GM12878 (cell line): ENCODE measurements at regions not wholly inside any gene's neighbourhood (a gene's known extent, or its start where the extent isn't known, plus 50 kb on each side); places are given as distances from the start of the nearest gene placed in this dataset.

Experiments
- ATAC-seq: fragments of 200-7000 bp; cut with Tn5 transposase; 3 replicates; pipeline ENCODE4 v1.9.1; 2020; ENCODE audit warnings: mild to moderate bottlenecking, moderate library complexity
- BruUV-seq: library from RNA; stranded (reverse); fragments of 400-500 nt; replicated peaks from 2 replicates; lab custom pipeline; 2021; lab: Mats Ljungman, UMichigan
- CTCF ChIA-PET: fragments of 300-600 bp; sonication (Branson Sonifier 250); formaldehyde crosslinking; extraction: SDS; loops from one replicate; lab custom pipeline; 2021; ENCODE audit warnings: inconsistent platforms; lab: Yijun Ruan, JAX
- POLR2A ChIA-PET: fragments of 350-600 bp; formaldehyde crosslinking; extraction: SDS; loops from one replicate; lab custom pipeline; 2021; ENCODE audit warnings: inconsistent platforms; lab: Charles Lee
- RAD21 ChIA-PET: fragments of 300-600 bp; sonication (Branson Sonifier 250); formaldehyde crosslinking; loops from one replicate; lab custom pipeline; 2023; ENCODE audit warnings: antibody characterized with exemption; ENCODE audit not compliant: unreplicated experiment; lab: Charles Lee
- SMC1A ChIA-PET: fragments of 300-600 bp; sonication (Branson Sonifier 250); formaldehyde crosslinking; loops from one replicate; lab custom pipeline; 2023; ENCODE audit not compliant: unreplicated experiment, uncharacterized antibody; lab: Charles Lee
- DNase-seq: peaks from one replicate; pipeline ENCODE4 v3.0.0-alpha.2; 2011; ENCODE audit warnings: low read depth, low spot score
- FAIRE-seq: peaks from 3 replicates; lab custom pipeline; 2011; peaks lifted over from hg19 to GRCh38; lab: Jason Lieb, UNC
- H2AFZ ChIP-seq: 2 replicates; pipeline ENCODE4 v1.6.0; 2011; ENCODE audit warnings: low read depth, low read length, control low read depth; ENCODE audit not compliant: control insufficient read depth
- H3K27ac ChIP-seq: 2 replicates; pipeline ENCODE4 v1.5.1; 2011; ENCODE audit warnings: control low read depth; ENCODE audit not compliant: control insufficient read depth, insufficient read depth
- H3K27me3 ChIP-seq, 2 experiments: replicated peaks in 1 of 2; 2 replicates each; pipeline versions ENCODE4 v1.6.0 to v1.6.1; 2011; ENCODE audit warnings: low read length in 1 of 2; ENCODE audit not compliant: control insufficient read depth in 2 of 2, insufficient read depth in 2 of 2
- H3K36me3 ChIP-seq, 2 experiments: 2 replicates each; pipeline ENCODE4 v1.5.1; 2011; ENCODE audit warnings: low read length in 1 of 2; ENCODE audit not compliant: control insufficient read depth in 2 of 2, insufficient read depth in 2 of 2
- H3K4me1 ChIP-seq: 2 replicates; pipeline ENCODE4 v1.6.1; 2011; ENCODE audit warnings: mild to moderate bottlenecking, low read length, moderate library complexity, mixed read lengths; ENCODE audit not compliant: control insufficient read depth, insufficient read depth
- H3K4me2 ChIP-seq: 2 replicates; pipeline ENCODE4 v1.6.0; 2011; ENCODE audit warnings: control low read depth; ENCODE audit not compliant: control insufficient read depth, insufficient read depth
- H3K4me3 ChIP-seq: fragments of 200-600 bp; sonication (generic); 2 replicates; pipeline ENCODE4 v1.5.1; 2016
- H3K79me2 ChIP-seq: 2 replicates; pipeline ENCODE4 v1.6.0; 2011; ENCODE audit warnings: low read length; ENCODE audit not compliant: control insufficient read depth, insufficient read depth
- H3K9ac ChIP-seq: 2 replicates; pipeline ENCODE4 v1.8.0; 2011; ENCODE audit warnings: low read length, control low read depth, mixed read lengths; ENCODE audit not compliant: control insufficient read depth, insufficient read depth
- H3K9me3 ChIP-seq: replicated peaks from 3 replicates; pipeline ENCODE4 v1.5.1; 2011; ENCODE audit warnings: mild to moderate bottlenecking, low read length; ENCODE audit not compliant: control insufficient read depth, insufficient read depth
- H4K20me1 ChIP-seq: 2 replicates; pipeline ENCODE4 v1.6.0; 2011; ENCODE audit not compliant: control insufficient read depth, insufficient read depth
- BCL11A ChIP-seq: IDR thresholded peaks from 2 replicates; pipeline ENCODE4 v1.6.1; 2011; ENCODE audit warnings: low read depth, low read length
- HDGF ChIP-seq: fragments of 450-650 bp; IDR thresholded peaks from 2 replicates; pipeline ENCODE4 v1.6.1; 2016; ENCODE audit warnings: antibody characterized with exemption
- KLF5 ChIP-seq: fragments of 450-650 bp; IDR thresholded peaks from 2 replicates; pipeline ENCODE4 v1.6.1; 2014; ENCODE audit warnings: mild to moderate bottlenecking; ENCODE audit not compliant: partially characterized antibody
- NBN ChIP-seq: fragments of 450-650 bp; IDR thresholded peaks from 2 replicates; pipeline ENCODE4 v1.6.1; 2016
- PML ChIP-seq: IDR thresholded peaks from 2 replicates; pipeline ENCODE4 v1.6.1; 2012; ENCODE audit warnings: low read length, inconsistent platforms
- SIN3A ChIP-seq: IDR thresholded peaks from 2 replicates; pipeline ENCODE4 v1.6.1; 2012; ENCODE audit warnings: low read depth, low read length, improper control_type of control experiment
- TCF7 ChIP-seq: IDR thresholded peaks from 2 replicates; pipeline ENCODE4 v1.6.1; 2014; ENCODE audit warnings: antibody characterized with exemption, borderline replicate concordance
- ZNF274 ChIP-seq: IDR thresholded peaks from one replicate; pipeline ENCODE4 v1.8.0; 2011; ENCODE audit not compliant: insufficient read length, insufficient read depth
- WGBS: methylation state at CpG from one replicate; pipeline ENCODE4 v1.1.6; 2016; ENCODE audit warnings: low lambda C conversion rate; ENCODE audit not compliant: insufficient replicate concordance, insufficient coverage; ENCODE audit errors: missing lambda C conversion rate; 5-methylcytosine and 5-hydroxymethylcytosine counted together
- in situ Hi-C: fragments of 300-500 bp; cut with MboI; formaldehyde crosslinking; loops from 9 replicates; pipeline ENCODE4 v1.14.3; 2018; ENCODE audit warnings: mixed read lengths
- intact Hi-C: fragments of 100-400 bp; cut with micrococcal nuclease; formaldehyde crosslinking; loops from one replicate; pipeline ENCODE4 v1.14.2; 2022; ENCODE audit not compliant: unreplicated experiment
- TF ChIP-seq, protein P1 (sequence below): fragments of 450-650 bp; IDR thresholded peaks from 2 replicates; pipeline ENCODE4 v1.6.1; 2017; ENCODE audit warnings: borderline replicate concordance

DNA sequence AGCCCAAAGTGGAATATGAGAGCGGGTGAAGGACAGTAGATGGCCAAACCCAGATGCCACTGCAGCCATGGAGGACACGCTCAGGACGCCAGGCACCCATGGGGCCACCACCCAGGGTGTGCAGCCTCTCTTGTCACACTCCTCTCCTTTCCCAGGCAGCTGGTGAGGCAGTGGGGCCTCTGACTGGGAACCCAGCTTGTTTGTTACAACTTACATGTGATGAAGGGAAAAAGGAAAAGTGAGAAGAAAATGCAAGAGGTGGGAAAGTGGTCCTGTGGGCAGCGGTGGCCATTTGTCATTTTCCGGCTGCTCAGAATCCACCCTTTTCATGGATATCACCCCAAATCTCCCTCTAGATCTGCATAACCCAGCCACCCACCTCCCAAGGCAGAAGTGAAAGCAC is 62.7 kb upstream of the UNC5A start:
- intact Hi-C loops (no loop called here), in situ Hi-C loops (no loop called here)
- Histone ChIP-seq H2AFZ (no peak overlapping the region), H3K4me1 (no peaks in the 10 kb centered on the region), H4K20me1 (no peaks in the 10 kb centered on the region), H3K79me2 (no peaks in the 10 kb centered on the region), H3K27me3 (peaks cover 9 to 15% of the 10 kb centered on the region in 2 experiments; a peak in 3 of 4 replicates), H3K27ac (no peak overlapping the region), H3K9ac (no peak overlapping the region), H3K36me3 (no peaks in the 10 kb centered on the region), H3K4me3 (no peak overlapping the region), H3K4me2 (no peak overlapping the region), H3K9me3 (no peaks in the 10 kb centered on the region)
- POLR2A ChIA-PET = no interaction called here
- 46% methylated on average over 5 of the region's 5 CpGs for WGBS
- FAIRE-seq (no peak), DNase-seq (no peak), ATAC-seq (no peak)
- TF ChIP-seq BCL11A = no peak
- RAD21 ChIA-PET = interaction anchor here (0.8 to 1.0 kb wide), 2 partner anchors 69 to 87 kb away, joined by 3 to 4 read pairs; no protein-coding TSS in a partner anchor
- no TSS peak for BruUV-seq
- CTCF ChIA-PET = interaction anchor here (2.7 kb wide), 1 partner anchor 87 kb away, joined by 10 read pairs; no protein-coding TSS in a partner anchor
- SMC1A ChIA-PET = interaction anchor here (1.3 kb wide), 1 partner anchor 87 kb away, joined by 5 read pairs; no protein-coding TSS in a partner anchor

DNA sequence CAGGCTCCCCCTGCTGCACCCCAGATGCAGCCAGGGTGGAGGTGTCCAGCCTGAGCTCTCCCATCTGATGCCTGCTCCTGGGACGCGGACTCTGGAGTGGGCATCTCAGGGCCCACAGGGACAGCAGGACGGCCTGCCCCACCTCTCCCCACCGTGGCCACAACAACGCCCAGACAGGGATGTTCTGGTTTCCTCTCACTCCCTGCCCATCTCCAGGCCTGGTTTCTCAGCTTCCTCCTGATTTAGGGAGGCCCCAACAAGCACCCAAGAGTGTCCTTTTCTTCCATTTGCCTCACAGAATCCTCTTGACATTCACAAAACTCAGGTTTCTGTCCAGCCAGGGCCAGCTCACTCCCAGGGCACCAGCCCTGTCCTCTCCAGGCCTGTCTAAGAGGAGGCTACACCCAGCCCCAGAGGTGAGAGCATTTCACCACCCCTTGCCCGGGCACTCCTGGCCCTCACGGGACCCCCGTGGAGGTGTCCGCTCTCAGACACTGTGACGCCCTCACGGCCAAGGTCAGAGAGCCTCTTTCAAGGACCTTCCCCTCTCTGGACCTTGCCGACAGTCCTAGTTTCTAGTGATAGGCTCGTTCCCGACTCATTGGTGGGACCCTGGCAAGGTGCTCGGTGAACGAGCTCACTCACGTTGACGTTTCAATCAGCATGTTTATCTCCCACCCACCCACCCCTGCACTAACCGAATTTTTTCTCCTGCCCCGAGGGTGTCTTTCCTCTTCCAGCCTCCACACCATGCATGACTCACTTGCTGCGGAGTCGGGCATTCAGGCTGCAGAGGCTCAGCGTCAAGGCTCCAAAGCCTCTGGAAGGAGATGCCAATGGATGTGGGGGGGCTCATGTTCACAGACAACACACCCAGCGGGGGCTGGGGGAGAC is 62.0 kb upstream of the UNC5A start:
- FAIRE-seq = no peak

More for the DNA sequence above, 62.0 kb upstream of the UNC5A start:
- Histone ChIP-seq H3K79me2 (no peaks in the 10 kb centered on the region), H3K27ac (no peak overlapping the region), H3K9ac (no peak overlapping the region), H3K4me1 (no peaks in the 10 kb centered on the region), H3K9me3 (no peaks in the 10 kb centered on the region), H2AFZ (no peak overlapping the region), H3K27me3 (peaks cover 9 to 15% of the 10 kb centered on the region in 2 experiments; a peak in 3 of 4 replicates), H3K4me2 (no peak overlapping the region), H3K36me3 (no peaks in the 10 kb centered on the region), H4K20me1 (no peaks in the 10 kb centered on the region), H3K4me3 (no peak overlapping the region)
- ChIA-PET SMC1A (no interaction called here), RAD21 (interaction anchor here (0.8 kb wide), 1 partner anchor 88 kb away, joined by 3 read pairs; no protein-coding TSS in a partner anchor), CTCF (interaction anchor here (2.7 kb wide), 1 partner anchor 87 kb away, joined by 10 read pairs; no protein-coding TSS in a partner anchor), POLR2A (no interaction called here)
- no TSS peak for BruUV-seq
- DNase-seq (no peak), ATAC-seq (no peak)
- intact Hi-C loops (no loop called here), in situ Hi-C loops (no loop called here)
- WGBS = 41% methylated on average over 23 of the region's 24 CpGs
- TF ChIP-seq, protein P1, sequence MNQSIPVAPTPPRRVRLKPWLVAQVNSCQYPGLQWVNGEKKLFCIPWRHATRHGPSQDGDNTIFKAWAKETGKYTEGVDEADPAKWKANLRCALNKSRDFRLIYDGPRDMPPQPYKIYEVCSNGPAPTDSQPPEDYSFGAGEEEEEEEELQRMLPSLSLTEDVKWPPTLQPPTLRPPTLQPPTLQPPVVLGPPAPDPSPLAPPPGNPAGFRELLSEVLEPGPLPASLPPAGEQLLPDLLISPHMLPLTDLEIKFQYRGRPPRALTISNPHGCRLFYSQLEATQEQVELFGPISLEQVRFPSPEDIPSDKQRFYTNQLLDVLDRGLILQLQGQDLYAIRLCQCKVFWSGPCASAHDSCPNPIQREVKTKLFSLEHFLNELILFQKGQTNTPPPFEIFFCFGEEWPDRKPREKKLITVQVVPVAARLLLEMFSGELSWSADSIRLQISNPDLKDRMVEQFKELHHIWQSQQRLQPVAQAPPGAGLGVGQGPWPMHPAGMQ = no peak
- TF ChIP-seq SIN3A (no peak), TCF7 (no peak), PML (no peak), KLF5 (no peak), NBN (no peak), HDGF (no peak), ZNF274 (no peak)
- TF ChIP-seq, all 136 proteins: peak for 0
